ENCODE measurements at regions not wholly inside any gene's neighbourhood (a gene's known extent, or its start where the extent isn't known, plus 50 kb on each side); places are given as distances from the start of the nearest gene placed in this dataset.

DNA sequence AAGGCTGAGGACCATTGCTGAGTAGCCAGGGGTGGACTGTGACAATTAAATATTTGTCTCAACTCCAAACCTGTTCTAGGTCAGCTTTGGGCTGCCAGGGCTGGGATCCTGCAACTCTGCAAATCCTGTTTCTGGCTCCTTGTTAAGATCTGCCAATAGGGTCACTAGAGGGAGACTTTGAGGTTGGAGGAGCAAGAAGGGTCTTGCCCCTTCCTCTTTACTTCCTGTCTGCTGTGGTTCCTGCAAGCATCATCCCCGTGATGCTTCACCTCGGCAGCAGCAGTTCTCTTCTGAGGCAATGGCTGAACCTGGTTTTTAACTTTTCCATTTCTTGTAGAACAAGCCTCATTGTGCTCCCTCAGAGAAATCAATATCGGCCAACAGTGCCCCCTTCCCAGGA is 124.6 kb downstream of the IRX5 start:
- TF ChIP-seq, protein P1, sequence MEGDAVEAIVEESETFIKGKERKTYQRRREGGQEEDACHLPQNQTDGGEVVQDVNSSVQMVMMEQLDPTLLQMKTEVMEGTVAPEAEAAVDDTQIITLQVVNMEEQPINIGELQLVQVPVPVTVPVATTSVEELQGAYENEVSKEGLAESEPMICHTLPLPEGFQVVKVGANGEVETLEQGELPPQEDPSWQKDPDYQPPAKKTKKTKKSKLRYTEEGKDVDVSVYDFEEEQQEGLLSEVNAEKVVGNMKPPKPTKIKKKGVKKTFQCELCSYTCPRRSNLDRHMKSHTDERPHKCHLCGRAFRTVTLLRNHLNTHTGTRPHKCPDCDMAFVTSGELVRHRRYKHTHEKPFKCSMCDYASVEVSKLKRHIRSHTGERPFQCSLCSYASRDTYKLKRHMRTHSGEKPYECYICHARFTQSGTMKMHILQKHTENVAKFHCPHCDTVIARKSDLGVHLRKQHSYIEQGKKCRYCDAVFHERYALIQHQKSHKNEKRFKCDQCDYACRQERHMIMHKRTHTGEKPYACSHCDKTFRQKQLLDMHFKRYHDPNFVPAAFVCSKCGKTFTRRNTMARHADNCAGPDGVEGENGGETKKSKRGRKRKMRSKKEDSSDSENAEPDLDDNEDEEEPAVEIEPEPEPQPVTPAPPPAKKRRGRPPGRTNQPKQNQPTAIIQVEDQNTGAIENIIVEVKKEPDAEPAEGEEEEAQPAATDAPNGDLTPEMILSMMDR (conservative IDR thresholded peaks at IDR 0.05; ENCODE audit: low read length), result no peak
- TF ChIP-seq EZH2phosphoT487 (IDR thresholded peaks at IDR 0.05; ENCODE audit: borderline replicate concordance, low read depth, low read length), result no peak
